NCI-H1694 (cell line): ENCODE measurements at regions not wholly inside any gene's neighbourhood (a gene's known extent, or its start where the extent isn't known, plus 50 kb on each side); places are given as distances from the start of the nearest gene placed in this dataset.
"Not testable (repeated sequence)": the region's sequence is repeated elsewhere in the genome, so short reads cannot be mapped to it uniquely, and the experiment has no call there.

ENCODE experiments used
- DNase-seq: peaks from one replicate; lab custom pipeline; 2025; lab: John Stamatoyannopoulos, UW

DNA sequence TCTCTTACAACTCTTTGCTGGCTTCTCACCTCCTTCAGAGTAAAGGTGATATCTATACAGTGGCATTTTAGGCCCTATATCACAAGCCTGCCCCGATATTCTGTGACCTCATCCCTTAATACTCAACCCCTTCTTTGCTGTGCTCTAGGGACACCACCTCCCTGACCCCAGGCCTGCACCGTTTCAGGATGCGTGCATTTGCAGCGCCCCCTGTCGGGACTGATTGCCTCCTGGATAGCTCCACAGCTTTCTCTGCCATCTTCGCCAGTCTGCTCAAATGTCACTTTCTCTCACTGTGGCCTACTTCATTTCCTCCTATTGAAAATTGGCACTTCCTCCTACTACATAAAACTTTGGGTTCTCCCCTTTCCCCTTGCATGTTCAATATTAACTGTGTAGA lies 289.6 kb downstream of the SOCS6 start:
- no peak for DNase-seq

DNA sequence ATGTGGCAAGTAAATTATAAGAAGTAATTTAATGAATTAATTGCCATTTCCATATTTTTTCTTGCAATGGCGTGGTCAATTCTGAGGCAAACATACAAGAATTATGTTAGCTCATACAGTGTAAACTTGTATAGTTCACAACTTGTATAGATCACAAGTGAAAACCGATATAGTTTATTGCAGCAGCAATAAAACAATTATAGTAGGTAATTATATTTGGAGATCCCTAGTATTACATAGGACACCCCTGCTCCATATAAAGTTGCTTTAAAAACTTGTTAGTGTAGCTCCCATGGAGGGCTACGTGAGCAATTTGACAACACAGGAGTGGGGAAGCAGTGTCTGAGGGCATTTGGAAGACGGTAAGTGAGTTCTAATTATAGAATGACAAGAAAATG lies 288.2 kb downstream of the SOCS6 start:
- DNase-seq = no peak

DNA sequence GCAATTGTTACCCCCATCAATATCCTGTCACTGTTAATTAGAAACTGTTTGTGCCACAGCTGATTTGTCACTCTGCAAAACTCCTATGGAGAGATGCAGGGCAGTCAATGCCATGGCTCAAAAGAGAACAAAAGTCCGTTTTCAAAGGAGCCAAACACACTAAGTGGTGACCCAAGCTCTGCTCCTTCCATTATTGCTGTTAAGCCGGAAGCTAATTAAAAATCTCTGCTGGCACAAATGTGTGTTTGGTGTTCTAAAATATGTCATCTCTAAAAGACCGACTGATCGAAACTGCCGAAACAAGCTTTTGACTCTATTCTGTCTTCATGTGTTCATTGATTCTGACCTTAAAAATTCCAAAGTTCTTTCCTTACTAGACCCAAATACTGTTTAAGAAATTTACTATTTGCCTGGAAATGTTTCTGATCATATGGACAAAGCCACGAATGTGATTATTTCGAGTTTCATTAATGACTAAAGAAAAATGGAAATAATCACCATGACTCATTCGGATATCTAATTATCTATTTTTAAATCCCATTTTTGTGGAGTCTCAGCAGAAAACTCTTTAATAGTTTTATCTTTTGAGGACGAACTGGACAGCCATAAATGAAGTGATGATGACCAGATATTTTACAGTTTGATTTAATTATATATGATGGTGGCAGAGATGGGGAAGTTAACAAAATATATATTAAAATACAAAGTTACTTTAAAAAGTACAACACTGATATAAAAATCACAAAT lies 287.6 kb downstream of the SOCS6 start:
- DNase-seq = no peak

DNA sequence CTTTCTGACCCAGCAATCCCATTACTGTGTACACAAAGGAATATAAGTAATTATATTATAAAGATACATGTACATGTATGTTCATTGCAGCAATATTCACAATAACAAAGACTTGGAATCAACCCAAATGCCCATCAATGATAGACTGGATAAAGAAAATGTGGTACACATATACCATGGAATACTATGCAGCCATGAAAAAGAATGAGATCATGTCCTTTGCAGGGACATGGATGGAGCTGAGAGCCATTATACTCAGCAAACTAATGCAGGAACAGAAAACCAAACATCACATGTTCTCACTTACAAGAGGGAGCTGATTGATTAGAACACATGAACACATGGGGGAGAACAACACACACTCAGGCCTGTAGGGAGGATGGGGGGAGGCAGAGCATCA lies 286.1 kb downstream of the SOCS6 start:
- not testable (repeated sequence) for DNase-seq

DNA sequence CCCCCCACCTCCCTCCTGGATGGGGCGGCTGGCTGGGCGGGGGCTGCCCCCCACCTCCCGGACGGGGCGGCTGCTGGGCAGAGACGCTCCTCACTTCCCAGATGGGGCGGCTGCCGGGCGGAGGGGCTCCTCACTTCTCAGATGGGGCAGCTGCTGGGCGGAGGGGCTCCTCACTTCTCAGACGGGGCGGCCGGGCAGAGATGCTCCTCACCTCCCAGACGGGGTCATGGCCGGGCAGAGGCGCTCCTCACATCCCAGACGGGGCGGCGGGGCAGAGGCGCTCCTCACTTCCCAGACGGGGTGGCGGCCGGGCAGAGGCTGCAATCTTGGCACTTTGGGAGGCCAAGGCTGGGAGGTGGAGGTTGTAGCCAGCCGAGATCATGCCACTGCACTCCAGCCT lies 280.8 kb downstream of the SOCS6 start:
- DNase-seq = not testable (repeated sequence)

DNA sequence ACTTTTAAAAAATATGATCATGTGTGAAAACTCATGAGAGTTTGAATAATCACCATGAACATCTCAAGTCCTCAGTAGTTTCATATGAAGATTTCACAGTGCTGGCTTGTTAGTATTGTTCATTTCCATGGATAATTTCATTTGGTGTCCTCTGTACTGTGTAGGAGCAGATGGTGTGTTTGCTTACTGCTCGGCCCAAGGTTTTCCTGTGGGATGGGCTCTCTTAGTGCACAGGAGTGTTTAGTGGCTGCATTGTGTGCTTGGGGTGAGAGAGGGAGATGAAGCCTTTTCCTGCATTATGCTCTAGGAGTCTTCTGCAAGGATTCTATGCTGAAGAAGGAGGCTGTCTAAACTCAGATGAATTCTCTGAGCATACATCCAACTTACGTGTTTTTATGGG lies 270.6 kb downstream of the SOCS6 start:
- no peak for DNase-seq

DNA sequence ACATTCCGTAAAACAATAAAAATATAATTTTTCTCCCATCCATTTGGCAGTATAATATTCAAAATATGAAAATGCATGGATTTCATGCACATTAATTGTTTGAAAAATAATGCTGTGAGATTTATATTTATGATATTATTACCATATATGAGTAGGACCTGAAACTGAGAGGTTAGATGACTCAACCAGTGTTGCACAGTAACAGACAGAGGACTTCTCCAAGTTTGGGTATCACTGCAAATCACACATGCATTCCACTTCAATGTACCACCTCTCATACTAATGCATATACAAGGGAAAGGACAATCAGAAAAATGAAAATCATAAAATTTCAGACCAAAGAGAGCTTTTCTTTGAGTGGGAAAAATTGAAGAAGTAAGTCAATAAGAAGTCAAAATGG lies 269.5 kb downstream of the SOCS6 start:
- DNase-seq = no peak

DNA sequence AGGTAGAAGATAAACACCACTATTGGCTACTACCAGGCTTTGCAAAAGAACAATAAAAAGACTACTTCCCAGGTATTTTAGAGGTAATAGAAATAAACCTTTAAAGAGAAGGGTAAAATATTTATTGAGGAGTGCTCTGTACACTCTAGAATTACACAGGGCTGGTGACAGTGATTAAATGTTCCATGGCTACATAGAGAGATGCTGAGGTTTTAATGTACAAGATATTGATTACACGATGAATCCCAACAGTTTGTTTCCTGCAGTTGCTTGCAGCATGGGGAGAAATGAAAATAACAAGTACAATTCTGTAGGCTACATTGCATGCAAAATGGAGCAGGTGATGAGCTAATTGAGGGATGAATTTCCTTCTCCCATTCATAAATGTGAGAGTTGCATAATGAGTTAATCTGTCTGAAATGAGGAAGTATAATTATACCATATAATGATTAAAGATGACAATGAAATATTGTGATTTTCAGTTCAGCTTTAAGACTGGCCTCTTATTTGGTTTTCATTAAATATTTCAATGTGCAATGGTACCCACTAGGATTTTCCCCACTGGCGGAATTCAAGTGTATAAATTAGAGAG lies 266.1 kb downstream of the SOCS6 start:
- no peak for DNase-seq

DNA sequence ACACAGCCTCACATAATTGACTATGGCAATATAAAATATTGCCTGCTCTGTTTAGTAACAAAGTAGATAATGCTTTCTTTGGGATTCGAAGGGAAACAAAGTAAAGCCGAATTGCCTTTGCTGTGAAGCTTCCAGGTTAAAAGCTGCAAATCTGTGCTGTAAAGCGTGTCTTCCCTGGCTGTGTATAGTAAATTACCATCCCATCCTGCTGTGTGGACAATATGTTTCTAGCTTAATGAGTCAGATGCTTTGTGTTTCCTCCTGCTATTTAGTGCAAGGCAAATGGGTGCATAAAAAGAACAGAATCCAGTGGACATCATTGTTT lies 265.1 kb downstream of the SOCS6 start:
- no peak for DNase-seq

DNA sequence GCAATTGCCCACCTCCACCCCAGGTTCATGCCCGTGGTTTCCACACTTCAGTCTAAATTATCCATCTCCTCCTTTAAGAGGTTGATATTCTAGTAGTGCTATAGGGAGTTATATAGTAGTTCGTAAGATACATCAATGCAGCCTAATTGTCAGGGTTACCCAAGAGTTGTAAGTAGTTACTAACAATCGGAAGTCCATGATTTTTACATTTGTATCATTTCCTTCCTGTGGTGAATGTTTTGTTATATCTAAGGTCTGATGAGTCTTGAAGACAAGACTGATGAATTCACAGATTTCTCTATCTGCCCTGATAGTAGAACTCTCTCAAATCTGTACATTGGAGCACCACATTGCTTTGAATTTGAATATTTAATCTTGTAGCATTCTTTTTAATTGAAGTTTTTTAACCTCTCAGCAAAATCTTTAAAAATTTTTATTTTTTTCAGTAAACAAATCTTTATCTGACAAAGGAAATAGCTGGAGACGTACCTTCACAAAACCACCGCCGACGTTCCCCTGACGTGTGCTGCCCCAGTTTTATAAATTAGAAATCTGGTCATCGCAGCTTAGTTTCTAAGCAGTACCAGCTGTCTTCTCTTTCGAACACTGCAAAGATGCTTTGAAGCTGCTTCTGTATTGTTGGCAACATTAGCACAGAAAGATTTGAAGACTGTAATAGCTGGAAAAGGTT lies 264.5 kb downstream of the SOCS6 start:
- DNase-seq = no peak

DNA sequence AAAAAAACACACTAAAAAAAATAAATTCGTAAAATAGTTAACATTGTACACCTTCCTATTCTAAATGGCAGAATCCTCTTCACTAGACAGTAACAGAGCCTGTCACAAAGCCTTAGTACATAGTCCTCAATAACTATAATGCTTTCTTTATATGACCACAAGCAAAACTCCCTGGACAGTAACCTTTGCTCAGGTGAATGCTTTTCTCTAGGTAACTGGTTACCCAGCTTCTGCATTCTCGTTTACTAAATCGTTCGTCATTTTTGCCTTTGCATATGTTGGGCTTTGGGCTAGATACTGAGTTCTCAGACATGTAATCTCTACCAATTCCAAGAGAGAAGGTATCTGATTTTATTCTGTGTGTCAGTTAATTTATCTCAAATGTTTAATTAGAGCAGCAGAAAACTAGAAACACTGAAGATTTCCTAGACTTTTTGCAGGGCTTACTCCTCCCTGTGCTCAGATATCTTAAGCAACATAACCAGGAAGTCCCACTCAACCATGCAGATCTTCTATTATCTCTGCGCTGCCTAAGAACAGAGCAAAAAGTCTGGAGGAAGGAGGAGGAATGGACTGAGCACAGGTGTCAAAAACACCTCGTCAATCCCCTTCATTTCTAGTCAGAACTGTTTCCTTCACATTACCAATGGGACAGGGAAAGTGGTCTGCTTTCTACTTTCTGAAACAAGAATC lies 247.7 kb downstream of the SOCS6 start:
- no peak for DNase-seq

DNA sequence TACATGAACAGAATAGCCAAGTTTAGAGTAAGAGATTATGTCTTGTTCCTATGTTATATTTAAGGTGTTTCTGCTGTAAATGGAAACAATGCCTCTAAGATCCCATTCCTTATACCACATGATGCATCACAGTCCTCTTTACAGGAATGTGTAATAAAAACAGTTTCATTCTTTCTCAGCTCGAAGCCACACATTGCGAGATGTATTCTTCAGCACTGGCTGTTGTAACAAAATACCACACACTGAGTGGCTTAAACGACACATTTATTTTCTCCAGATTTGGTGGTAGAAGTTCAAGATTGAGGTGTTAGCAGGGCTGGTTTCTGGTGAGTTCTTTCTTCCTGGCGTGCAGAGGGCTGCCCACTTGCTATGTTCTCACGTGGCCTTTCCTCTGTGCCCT lies 246.2 kb downstream of the SOCS6 start:
- DNase-seq = no peak

DNA sequence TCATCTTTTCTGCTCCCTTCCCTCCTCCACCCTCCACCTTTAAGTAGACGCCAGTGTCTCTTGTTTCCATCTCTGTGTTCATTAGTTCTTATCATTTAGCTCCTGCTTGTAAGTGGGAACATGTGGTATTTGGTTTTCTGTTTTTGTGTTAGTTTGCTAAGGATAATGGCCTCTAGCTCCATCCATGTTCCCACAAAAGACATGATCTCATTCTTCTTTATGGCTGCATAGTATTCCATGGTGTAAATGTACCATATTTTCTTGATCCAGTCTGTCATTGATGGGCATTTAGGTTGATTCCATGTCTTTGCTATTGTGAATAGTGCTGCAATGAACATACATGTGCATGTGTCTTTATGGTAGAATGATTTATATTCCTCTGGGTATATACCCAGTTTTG lies 236.5 kb downstream of the SOCS6 start:
- not testable (repeated sequence) for DNase-seq

DNA sequence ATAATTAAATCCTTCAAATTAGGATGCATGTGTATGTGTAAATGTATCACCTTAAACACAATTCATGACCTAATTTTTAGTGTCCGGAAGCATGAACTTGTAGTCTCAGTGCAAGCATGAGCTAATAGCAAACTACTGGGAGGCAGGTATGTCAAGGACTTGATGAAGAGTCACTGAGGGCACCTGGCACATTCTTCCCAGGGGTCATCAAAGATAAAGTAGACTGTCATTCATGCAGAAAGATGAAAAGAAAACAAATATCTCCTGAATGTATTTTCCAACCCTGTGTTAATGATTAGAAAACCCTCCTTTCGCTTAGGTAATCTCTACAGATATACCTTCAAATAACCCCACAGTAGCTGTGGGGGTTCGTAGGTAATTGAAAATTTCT lies 234.9 kb downstream of the SOCS6 start:
- DNase-seq = no peak

DNA sequence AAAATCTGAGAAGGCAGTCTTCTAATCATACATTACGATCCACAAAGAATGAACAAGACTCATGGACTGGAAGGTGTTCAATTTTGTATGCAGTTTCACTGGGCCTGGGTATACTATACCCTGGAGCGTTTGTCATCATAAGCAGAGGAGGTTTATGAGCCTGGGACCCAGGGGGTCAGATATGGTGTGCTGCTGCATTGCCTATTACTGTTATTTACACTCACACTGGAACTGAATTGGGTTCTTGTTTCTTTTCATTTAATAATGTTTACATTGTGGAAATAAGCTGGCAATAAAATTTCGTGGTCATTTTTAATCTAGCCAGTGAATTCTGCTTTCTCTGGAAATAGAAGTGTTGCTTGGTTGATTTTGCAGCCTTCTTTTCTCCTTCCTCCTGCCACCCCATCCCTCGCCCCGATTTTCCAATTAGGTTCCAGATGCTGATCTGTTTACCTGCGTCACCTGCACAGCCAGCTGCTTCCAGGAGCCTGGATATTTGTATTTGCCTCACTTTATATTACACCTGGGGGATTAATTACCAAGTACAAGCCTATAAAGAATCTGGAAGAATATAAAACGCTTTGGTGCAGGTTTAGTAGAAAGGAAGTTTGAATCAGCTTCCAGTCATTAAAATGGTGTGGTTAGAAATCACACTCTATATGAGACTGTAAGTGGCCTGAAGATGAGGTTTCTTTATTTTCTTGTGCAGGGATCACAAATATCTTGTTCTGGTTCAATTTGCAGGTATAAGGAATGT lies 234.4 kb downstream of the SOCS6 start:
- DNase-seq = no peak

DNA sequence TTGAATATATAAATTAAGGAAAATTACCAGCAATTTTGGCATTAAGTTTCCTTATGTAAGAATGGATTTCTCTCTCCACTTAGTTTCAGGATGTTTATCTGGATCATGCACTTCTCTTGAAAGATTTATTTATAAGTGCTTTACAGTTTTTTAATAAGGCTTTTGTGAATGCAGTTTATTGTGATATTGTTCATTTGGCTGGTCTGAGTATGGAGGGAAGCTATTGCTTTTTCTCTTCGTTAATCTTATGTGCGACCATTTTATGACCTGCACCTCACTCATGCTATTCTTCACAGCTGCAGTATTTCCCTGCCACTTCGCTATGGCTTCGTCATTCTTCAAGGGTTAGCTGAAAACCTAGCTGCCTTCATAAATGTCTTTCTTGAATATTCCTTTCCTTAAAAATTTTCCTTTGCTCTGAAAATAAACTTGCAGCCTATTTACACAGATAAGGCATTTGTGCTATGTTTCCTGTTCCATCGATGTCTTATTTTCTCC lies 233.4 kb downstream of the SOCS6 start:
- DNase-seq = no peak

DNA sequence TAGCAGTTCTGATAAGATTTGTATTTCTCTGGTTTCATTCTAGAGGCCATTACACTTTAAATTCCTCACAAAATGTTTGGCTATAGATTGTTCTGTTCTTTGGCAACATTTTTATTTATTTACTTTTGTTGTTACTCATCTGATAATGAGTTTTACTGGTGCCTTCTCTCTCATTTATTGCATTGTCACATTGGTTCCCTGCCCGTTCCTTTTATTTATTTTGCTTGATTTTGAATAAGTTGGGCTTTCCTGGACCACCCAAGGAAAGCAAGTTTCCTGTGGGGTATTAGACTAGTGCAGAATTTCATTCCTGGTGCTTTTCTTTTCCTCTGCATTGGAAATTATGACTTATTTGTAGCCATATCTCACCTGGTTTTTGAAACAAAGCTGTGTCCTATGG lies 232.0 kb downstream of the SOCS6 start:
- no peak for DNase-seq

DNA sequence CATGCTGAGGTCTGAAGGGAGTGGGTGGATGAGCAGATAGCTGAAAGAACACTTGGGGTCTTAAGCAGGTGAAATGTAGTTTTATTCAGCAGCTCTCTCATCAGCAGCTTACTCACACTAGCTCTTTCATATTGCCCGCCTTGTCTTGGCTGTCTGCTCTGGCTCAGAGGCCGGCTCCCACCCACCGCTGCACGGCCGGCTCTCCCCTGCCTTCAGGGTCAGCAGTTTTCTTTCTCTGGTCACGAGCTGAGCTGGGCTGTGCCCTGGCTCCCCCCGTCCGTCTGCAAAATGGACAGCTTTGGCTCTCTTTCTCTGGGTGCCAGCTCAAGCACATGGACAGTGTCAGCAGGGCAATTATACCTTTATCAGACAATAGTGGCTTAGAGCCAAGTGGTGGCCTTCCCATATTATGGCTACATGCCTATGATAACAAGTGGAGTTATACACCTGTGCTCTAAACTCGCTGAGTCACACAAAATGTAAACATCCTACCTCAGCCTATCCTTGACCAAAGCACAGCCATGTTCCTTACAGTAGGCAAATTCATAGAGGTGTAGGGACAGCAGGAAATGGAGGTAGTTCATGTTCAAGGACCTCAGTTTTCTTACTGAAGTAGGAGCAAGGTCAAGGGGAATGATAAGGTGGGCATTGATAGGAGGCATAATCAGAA lies 224.8 kb downstream of the SOCS6 start:
- DNase-seq = no peak

DNA sequence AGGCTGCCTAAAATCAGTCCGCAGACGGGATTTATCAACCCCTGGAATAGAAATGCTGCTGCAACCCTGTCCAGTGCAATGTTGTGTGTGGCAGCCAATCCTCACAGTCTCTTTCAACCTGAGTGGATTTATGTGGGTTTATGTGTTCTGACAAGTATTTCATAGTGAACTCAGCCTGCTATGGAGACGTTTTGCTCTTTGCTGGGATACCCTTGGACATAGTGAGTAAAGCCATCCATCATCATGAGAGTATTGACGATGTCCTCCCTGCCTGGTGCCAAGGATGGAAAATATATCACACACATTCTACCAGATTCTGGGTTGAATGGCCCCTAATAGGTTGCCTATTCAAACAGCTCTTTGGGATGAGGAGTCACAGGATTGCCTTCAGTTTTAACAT lies 219.1 kb downstream of the SOCS6 start:
- no peak for DNase-seq

DNA sequence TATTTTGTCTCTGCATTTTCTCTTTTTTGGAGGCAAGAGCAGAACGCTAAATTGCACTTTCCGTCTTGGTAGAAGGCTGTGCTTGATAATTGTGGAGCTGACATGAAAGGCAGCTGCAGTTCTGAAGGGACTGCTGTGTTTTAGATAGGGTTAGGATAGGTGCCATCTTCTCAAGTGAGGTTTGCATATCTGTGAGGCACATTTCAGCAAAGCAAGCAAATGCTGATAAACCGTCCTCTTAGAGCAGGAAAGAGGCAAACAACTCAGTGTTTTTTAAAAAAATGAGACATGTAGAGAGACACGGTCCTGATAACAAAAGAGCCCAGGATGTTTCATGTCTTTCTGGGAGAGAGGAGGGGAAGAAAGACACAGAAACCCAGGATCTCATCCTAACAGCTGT lies 217.7 kb downstream of the SOCS6 start:
- no peak for DNase-seq

DNA sequence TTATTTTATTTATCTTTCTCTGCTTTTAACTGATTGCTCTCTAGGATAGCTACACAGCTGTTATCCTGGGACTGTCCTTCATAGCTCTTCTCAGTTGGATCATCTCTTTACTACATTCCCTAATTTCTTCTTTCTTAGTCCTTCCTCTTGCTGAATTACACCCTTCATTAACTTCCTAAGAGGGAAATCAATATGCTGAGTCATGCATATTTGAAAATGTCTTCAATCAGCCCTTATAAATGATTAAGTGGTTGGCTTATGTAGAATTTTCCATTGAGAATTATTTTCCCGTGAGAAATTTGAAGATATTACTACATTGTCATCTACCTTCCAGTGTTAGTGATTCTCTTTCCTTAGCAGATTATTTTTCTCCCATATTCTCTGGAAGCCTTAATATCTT lies 214.2 kb downstream of the SOCS6 start:
- DNase-seq = no peak

DNA sequence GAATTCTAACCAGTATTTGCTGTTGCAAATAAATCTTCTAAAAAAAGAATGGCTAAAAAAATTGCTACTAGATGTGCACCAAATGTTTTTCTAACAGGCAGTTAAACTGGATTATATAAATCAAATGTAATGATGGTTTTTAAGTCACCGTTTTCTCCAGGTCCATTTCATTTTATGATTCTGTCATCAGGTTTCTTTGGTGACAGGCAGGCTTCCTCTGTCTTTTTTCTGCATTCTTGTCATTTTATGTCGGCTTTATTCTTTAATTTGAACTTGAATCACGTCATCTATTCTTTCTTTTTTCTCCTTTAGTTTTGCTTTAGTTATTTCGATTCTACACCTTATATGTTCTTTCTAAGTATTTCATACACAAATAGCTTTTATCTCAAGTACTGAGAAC lies 212.5 kb downstream of the SOCS6 start:
- no peak for DNase-seq
